WTC11 (cell line): ENCODE measurements at regions not wholly inside any gene's neighbourhood (a gene's known extent, or its start where the extent isn't known, plus 50 kb on each side); places are given as distances from the start of the nearest gene placed in this dataset.

Experiments
- GABPB1 ChIP-seq: sonication (generic); formaldehyde crosslinking; IDR thresholded peaks from 2 replicates; pipeline ENCODE4 v1.8.1; 2023; ENCODE audit warnings: mild to moderate bottlenecking, missing genetic modification reagents
- GRHL2 ChIP-seq: fragments of 250-450 bp; sonication (Bioruptor Pico); IDR thresholded peaks from 2 replicates; pipeline ENCODE4 v1.8.0; 2022; ENCODE audit warnings: mild to moderate bottlenecking, moderate library complexity; ENCODE audit not compliant: insufficient replicate concordance, severe bottlenecking
- NR2C2 ChIP-seq: sonication (generic); formaldehyde crosslinking; IDR thresholded peaks from 2 replicates; pipeline ENCODE4 v1.8.0; 2022; ENCODE audit warnings: mild to moderate bottlenecking, missing genetic modification reagents
- RORB ChIP-seq: fragments of 250-450 bp; sonication (Bioruptor Pico); IDR thresholded peaks from 2 replicates; pipeline ENCODE4 v1.9.0; 2021; ENCODE audit warnings: mild to moderate bottlenecking
- TF ChIP-seq, protein P1 (sequence below): sonication (generic); formaldehyde crosslinking; IDR thresholded peaks from 2 replicates; pipeline ENCODE4 v1.8.0; 2022; ENCODE audit warnings: mild to moderate bottlenecking, missing genetic modification reagents
- TF ChIP-seq, protein P2 (sequence below): fragments of 200-600 bp; IDR thresholded peaks from 2 replicates; pipeline ENCODE4 v1.8.0; 2022; ENCODE audit warnings: antibody characterized with exemption
- TF ChIP-seq, protein P3 (sequence below): sonication (generic); formaldehyde crosslinking; IDR thresholded peaks from 2 replicates; pipeline ENCODE4 v1.8.1; 2022; ENCODE audit warnings: mild to moderate bottlenecking, missing genetic modification reagents, moderate library complexity, borderline replicate concordance

DNA sequence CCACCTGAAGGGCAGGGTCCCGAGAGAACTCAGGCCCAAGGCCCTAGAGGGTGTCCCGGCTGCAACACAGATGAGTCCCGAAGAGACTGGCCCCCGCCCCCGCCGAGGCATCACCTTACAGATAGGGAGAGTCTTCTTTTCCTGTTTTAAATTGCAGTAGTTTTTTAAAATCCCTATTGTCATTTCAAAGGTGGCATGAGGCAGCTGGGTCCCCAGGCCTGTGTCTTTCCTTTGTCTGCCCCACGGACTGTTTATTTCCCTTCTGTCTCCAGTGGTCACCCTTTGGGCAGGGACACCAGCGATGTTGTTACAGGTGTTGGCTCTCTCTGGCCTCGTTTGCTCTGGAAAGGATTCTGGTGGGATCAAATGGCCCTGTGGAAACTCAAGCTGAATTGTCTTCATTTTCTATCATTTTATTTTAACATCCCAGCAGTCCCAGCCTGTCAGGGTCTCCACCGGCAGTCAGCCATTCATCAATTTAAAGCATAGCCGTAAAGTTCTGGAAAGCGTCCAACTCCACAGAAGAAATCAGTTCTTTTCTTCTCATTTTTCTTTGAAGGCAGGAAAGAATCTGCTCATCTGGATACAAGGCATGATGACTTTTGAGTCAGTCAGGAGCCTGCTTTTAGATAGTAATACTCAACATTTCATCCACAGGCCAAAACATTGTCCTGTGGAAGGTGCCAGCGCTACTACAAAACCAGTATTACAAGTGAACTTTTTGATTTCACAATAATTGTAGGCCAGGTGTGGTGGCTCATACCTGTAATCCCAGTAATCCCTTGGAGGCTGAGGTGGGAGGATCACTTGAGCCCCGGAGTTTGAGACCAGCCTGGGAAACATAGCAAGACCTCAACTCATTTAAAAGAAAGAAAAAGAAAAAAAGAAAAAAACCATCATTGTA lies 96.2 kb downstream of the HES1 start:
- TF ChIP-seq, protein P1, sequence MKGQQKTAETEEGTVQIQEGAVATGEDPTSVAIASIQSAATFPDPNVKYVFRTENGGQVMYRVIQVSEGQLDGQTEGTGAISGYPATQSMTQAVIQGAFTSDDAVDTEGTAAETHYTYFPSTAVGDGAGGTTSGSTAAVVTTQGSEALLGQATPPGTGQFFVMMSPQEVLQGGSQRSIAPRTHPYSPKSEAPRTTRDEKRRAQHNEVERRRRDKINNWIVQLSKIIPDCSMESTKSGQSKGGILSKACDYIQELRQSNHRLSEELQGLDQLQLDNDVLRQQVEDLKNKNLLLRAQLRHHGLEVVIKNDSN = no peak
- TF ChIP-seq, protein P2, sequence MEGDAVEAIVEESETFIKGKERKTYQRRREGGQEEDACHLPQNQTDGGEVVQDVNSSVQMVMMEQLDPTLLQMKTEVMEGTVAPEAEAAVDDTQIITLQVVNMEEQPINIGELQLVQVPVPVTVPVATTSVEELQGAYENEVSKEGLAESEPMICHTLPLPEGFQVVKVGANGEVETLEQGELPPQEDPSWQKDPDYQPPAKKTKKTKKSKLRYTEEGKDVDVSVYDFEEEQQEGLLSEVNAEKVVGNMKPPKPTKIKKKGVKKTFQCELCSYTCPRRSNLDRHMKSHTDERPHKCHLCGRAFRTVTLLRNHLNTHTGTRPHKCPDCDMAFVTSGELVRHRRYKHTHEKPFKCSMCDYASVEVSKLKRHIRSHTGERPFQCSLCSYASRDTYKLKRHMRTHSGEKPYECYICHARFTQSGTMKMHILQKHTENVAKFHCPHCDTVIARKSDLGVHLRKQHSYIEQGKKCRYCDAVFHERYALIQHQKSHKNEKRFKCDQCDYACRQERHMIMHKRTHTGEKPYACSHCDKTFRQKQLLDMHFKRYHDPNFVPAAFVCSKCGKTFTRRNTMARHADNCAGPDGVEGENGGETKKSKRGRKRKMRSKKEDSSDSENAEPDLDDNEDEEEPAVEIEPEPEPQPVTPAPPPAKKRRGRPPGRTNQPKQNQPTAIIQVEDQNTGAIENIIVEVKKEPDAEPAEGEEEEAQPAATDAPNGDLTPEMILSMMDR = no peak
- no peak for TF ChIP-seq RORB (CRISPR knock-in tag)
- TF ChIP-seq, protein P3, sequence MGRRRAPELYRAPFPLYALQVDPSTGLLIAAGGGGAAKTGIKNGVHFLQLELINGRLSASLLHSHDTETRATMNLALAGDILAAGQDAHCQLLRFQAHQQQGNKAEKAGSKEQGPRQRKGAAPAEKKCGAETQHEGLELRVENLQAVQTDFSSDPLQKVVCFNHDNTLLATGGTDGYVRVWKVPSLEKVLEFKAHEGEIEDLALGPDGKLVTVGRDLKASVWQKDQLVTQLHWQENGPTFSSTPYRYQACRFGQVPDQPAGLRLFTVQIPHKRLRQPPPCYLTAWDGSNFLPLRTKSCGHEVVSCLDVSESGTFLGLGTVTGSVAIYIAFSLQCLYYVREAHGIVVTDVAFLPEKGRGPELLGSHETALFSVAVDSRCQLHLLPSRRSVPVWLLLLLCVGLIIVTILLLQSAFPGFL (CRISPR knock-in tag) = no peak
- no peak for TF ChIP-seq GRHL2 (CRISPR knock-in tag)
- no peak for TF ChIP-seq GABPB1 (CRISPR knock-in tag)
- TF ChIP-seq NR2C2 (CRISPR knock-in tag) = no peak
